ENCODE measurements at regions not wholly inside any gene's neighbourhood (a gene's known extent, or its start where the extent isn't known, plus 50 kb on each side); places are given as distances from the start of the nearest gene placed in this dataset.

- H3K36me3 ChIP-seq (ENCODE audit: control insufficient read depth, insufficient read depth, low read length), result no peaks in the 10 kb centered on the region
- in situ Hi-C loops (cut with MboI), result no loop called here
- no peak overlapping the region for H3K9ac ChIP-seq (ENCODE audit: insufficient read depth in 1 of 2, low read depth in 2 of 2, low read length in 2 of 2)
- FAIRE-seq (no peak), ATAC-seq (no peak), DNase-seq (ENCODE audit: extremely low read depth in 1 of 4, low spot score in 3 of 4) (no peak)
- no peaks in the 10 kb centered on the region for H3K9me1 ChIP-seq (ENCODE audit: control insufficient read depth, insufficient read depth, low read length)
- ChIA-PET CTCF (ENCODE audit: low intra/inter-chr PET ratio) (no interaction called here), POLR2A (interaction anchor here (0.7 kb wide), 1 partner anchor 12 kb away, joined by 3 read pairs; no protein-coding TSS in a partner anchor)
- WGBS (ENCODE audit: insufficient coverage, low coverage, missing lambda C conversion rate), result 0% methylated on average over 5 of the region's 5 CpGs
- H3K4me2 ChIP-seq (ENCODE audit: insufficient read depth, low read length), result no peak overlapping the region
- H2AFZ ChIP-seq (ENCODE audit: low read depth, low read length), result no peak overlapping the region
- H3K4me3 ChIP-seq, result no peak overlapping the region
- intact Hi-C loops (cut with micrococcal nuclease), result no loop called here
- H3K9me3 ChIP-seq (replicated peaks; ENCODE audit: control insufficient read depth, insufficient read depth, low read depth, low read length), result no peaks in the 10 kb centered on the region
- no peaks in the 10 kb centered on the region for H3K4me1 ChIP-seq (replicated peaks in 1 of 2; ENCODE audit: control insufficient read depth in 2 of 2, insufficient read depth in 2 of 2, low read length in 2 of 2)
- H4K20me1 ChIP-seq (replicated peaks; ENCODE audit: control insufficient read depth, insufficient read depth, low read length), result no peaks in the 10 kb centered on the region
- no peak overlapping the region for H3K27ac ChIP-seq (ENCODE audit: extremely low read depth, low read depth, low read length)
- H3K79me2 ChIP-seq (ENCODE audit: control insufficient read depth, insufficient read depth, low read length), result no peaks in the 10 kb centered on the region
- H3K27me3 ChIP-seq (ENCODE audit: control insufficient read depth in 2 of 2, insufficient read depth in 2 of 2, low read length in 2 of 2), result peaks cover 5 to 9% of the 10 kb centered on the region in 2 experiments; a peak in 3 of 5 replicates
- BruUV-seq (replicated peaks), result no TSS peak
- TF ChIP-seq BRD4 (IDR thresholded peaks at IDR 0.05) (no peak), ZNF655 (CRISPR knock-in tag; IDR thresholded peaks at IDR 0.05) (no peak), KLF1 (tag; IDR thresholded peaks at IDR 0.05) (no peak), ZNF197 (CRISPR knock-in tag; IDR thresholded peaks at IDR 0.05; ENCODE audit: low read depth) (no peak), PTTG1 (tag; IDR thresholded peaks at IDR 0.05; ENCODE audit: low read depth) (no peak), ZNF407 (IDR thresholded peaks at IDR 0.05; ENCODE audit: low read depth) (no peak), MAZ (CRISPR knock-in tag; conservative IDR thresholded peaks at IDR 0.05 in 1 of 2, IDR thresholded peaks at IDR 0.05 in 1 of 2) (no peak), RAD21 (CRISPR knock-in tag; conservative IDR thresholded peaks at IDR 0.05 in 1 of 2, IDR thresholded peaks at IDR 0.05 in 1 of 2) (no peak), ZHX1 (conservative IDR thresholded peaks at IDR 0.05; ENCODE audit: low read length) (no peak), SREBF2 (CRISPR knock-in tag; IDR thresholded peaks at IDR 0.05) (no peak)
These were observed 227.6 kb downstream of the ALDH8A1 start for GRCh38 chr6:134722200-134722870.
